ENCODE measurements at regions not wholly inside any gene's neighbourhood (a gene's known extent, or its start where the extent isn't known, plus 50 kb on each side); places are given as distances from the start of the nearest gene placed in this dataset.

GRCh38 chr2:201536046-201536445 lies 84.5 kb downstream of the STRADB start:
- no peaks in the 10 kb centered on the region for H3K79me2 ChIP-seq (ENCODE audit: low read depth)
- ChIA-PET CTCF (no interaction called here), POLR2A (ENCODE audit: unreplicated experiment) (no interaction called here)
- no peaks in the 10 kb centered on the region for H3K9me2 ChIP-seq (ENCODE audit: insufficient read depth)
- H3K27ac ChIP-seq = no peak overlapping the region
- no peaks in the 10 kb centered on the region for H3K27me3 ChIP-seq (ENCODE audit: insufficient read depth, low read depth)
- intact Hi-C loops (cut with micrococcal nuclease; ENCODE audit: unreplicated experiment) = no loop called here
- H3F3A ChIP-seq (ENCODE audit: insufficient read depth, low read depth) = peaks cover 21% of the 10 kb centered on the region; the same call in 1 of the 2 replicates
- no peak overlapping the region for H2AFZ ChIP-seq
- peaks cover 14% of the 10 kb centered on the region for H3K4me1 ChIP-seq (replicated peaks; ENCODE audit: insufficient read depth)
- no peak overlapping the region for H3K4me2 ChIP-seq
- H3K9me3 ChIP-seq (ENCODE audit: insufficient read depth, low read depth) = peaks cover 13% of the 10 kb centered on the region; the same call in 1 of the 2 replicates
- H3K4me3 ChIP-seq = no peak overlapping the region
- no peaks in the 10 kb centered on the region for H4K20me1 ChIP-seq (ENCODE audit: insufficient read depth)
- no peak for DNase-seq
- no peaks in the 10 kb centered on the region for H3K36me3 ChIP-seq (ENCODE audit: low read depth)
- TF ChIP-seq CTCF (conservative IDR thresholded peaks at IDR 0.05) (no peak), EZH2 (IDR thresholded peaks at IDR 0.05; ENCODE audit: low read depth) (no peak)
- BruUV-seq (replicated peaks) = no TSS peak

GRCh38 chr2:201532686-201533304 lies 81.3 kb downstream of the STRADB start:
- peak overlapping the region; percentile 24; the same call in 1 of the 2 replicates for H3K4me2 ChIP-seq
- H3K36me3 ChIP-seq (ENCODE audit: low read depth) = no peaks in the 10 kb centered on the region
- peaks cover 21% of the 10 kb centered on the region; the same call in 1 of the 2 replicates for H3F3A ChIP-seq (ENCODE audit: insufficient read depth, low read depth)
- no peak overlapping the region for H2AFZ ChIP-seq
- no peaks in the 10 kb centered on the region for H3K9me2 ChIP-seq (ENCODE audit: insufficient read depth)
- no peak for TF ChIP-seq CTCF (conservative IDR thresholded peaks at IDR 0.05)
- no peak for TF ChIP-seq EZH2 (IDR thresholded peaks at IDR 0.05; ENCODE audit: low read depth)
- peak; percentile 27 to 90 for DNase-seq
- peaks cover 14% of the 10 kb centered on the region for H3K4me1 ChIP-seq (replicated peaks; ENCODE audit: insufficient read depth)
- H3K27me3 ChIP-seq (ENCODE audit: insufficient read depth, low read depth) = no peaks in the 10 kb centered on the region
- no peak overlapping the region for H3K4me3 ChIP-seq
- ChIA-PET CTCF (no interaction called here), POLR2A (ENCODE audit: unreplicated experiment) (no interaction called here)
- no TSS peak for BruUV-seq (replicated peaks)
- peaks cover 13% of the 10 kb centered on the region for H3K9me3 ChIP-seq (ENCODE audit: insufficient read depth, low read depth)
- peak overlapping the region; percentile 20 for H3K27ac ChIP-seq
- no peaks in the 10 kb centered on the region for H4K20me1 ChIP-seq (ENCODE audit: insufficient read depth)
- no peaks in the 10 kb centered on the region for H3K79me2 ChIP-seq (ENCODE audit: low read depth)
- intact Hi-C loops (cut with micrococcal nuclease; ENCODE audit: unreplicated experiment) = no loop called here

All from PC-9 (cell line).